ENCODE measurements at regions not wholly inside any gene's neighbourhood (a gene's known extent, or its start where the extent isn't known, plus 50 kb on each side); places are given as distances from the start of the nearest gene placed in this dataset.
A peak's percentile ranks its signal among the peaks of the same experiment; 100 is the strongest.

GRCh38 chr2:160647967-160648685, 154.5 kb upstream of the RBMS1 start:
- Histone ChIP-seq H3K27me3 (no peaks in the 10 kb centered on the region), H3K36me3 (no peaks in the 10 kb centered on the region), H3K9me3 (no peaks in the 10 kb centered on the region), H3K4me3 (no peak overlapping the region), H3K27ac (no peak overlapping the region), H3K4me1 (peaks cover 0 to 3% of the 10 kb centered on the region in 2 donors)
- TF ChIP-seq, protein P1, sequence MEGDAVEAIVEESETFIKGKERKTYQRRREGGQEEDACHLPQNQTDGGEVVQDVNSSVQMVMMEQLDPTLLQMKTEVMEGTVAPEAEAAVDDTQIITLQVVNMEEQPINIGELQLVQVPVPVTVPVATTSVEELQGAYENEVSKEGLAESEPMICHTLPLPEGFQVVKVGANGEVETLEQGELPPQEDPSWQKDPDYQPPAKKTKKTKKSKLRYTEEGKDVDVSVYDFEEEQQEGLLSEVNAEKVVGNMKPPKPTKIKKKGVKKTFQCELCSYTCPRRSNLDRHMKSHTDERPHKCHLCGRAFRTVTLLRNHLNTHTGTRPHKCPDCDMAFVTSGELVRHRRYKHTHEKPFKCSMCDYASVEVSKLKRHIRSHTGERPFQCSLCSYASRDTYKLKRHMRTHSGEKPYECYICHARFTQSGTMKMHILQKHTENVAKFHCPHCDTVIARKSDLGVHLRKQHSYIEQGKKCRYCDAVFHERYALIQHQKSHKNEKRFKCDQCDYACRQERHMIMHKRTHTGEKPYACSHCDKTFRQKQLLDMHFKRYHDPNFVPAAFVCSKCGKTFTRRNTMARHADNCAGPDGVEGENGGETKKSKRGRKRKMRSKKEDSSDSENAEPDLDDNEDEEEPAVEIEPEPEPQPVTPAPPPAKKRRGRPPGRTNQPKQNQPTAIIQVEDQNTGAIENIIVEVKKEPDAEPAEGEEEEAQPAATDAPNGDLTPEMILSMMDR (IDR thresholded peaks at IDR 0.05) = no peak
- intact Hi-C loops (cut with DNase I) = no loop called here
- no peak for DNase-seq (ENCODE audit: low spot score in 2 of 2)

GRCh38 chr2:160649698-160650097, 156.1 kb upstream of the RBMS1 start:
- TF ChIP-seq, protein P1 (IDR thresholded peaks at IDR 0.05) = no peak
- no peaks in the 10 kb centered on the region for H3K9me3 ChIP-seq
- DNase-seq (ENCODE audit: low spot score in 2 of 2) = no peak
- intact Hi-C loops (cut with DNase I) = no loop called here
- no peak overlapping the region for H3K4me3 ChIP-seq
- H3K27me3 ChIP-seq = no peaks in the 10 kb centered on the region
- H3K36me3 ChIP-seq = no peaks in the 10 kb centered on the region
- no peak overlapping the region for H3K27ac ChIP-seq
- H3K4me1 ChIP-seq = peaks cover 0 to 3% of the 10 kb centered on the region in 2 donors

DNA sequence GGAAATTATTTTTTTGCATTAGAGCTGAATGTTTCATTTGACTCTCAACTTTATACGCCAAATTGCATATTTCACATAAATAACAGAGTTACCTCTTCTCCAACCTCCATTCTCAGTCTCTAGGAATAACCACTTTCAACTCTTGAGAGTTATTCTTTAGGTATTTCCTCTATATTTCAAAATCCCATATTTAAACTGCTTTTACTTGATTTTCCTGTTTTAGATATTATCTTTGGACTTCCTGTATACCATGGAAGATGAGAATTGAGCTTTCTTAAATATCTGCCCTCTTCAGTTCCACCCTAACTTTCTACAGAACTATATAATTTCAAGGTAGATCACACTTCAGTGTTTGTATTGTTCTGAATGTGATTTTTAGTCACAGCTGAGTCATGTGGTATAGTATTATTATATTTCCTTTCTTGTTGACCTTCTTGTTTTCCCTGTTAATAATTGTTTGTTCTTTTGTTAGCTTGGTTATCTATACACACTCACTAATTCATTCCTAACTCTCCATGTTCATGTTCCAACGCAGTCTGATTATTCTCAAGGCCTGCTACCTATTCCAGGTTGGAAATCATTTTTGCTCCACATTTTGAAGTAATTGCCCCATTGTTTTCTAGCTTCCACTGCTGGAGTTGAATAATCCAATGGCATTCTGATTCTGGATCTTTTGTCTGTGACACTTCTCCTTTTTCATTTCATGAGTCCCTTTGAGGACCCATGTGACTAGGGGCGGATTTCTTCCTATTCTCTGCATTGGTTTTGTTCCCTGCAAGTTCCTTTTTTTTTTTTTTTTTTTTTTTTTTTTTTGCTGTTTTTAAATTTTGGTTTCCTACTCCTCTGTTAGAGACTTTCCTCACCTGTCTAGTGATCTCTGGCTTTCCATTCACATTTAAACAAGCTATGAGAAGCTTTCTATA, 156.8 kb upstream of the RBMS1 start:
- H3K4me1 ChIP-seq = peaks cover 0 to 3% of the 10 kb centered on the region in 2 donors
- DNase-seq (ENCODE audit: low spot score in 2 of 2) = no peak
- H3K27me3 ChIP-seq = no peaks in the 10 kb centered on the region
- TF ChIP-seq, protein P1 (IDR thresholded peaks at IDR 0.05) = no peak
- no peaks in the 10 kb centered on the region for H3K36me3 ChIP-seq
- H3K9me3 ChIP-seq = no peaks in the 10 kb centered on the region
- intact Hi-C loops (cut with DNase I) = no loop called here
- no peak overlapping the region for H3K4me3 ChIP-seq
- no peak overlapping the region for H3K27ac ChIP-seq

DNA sequence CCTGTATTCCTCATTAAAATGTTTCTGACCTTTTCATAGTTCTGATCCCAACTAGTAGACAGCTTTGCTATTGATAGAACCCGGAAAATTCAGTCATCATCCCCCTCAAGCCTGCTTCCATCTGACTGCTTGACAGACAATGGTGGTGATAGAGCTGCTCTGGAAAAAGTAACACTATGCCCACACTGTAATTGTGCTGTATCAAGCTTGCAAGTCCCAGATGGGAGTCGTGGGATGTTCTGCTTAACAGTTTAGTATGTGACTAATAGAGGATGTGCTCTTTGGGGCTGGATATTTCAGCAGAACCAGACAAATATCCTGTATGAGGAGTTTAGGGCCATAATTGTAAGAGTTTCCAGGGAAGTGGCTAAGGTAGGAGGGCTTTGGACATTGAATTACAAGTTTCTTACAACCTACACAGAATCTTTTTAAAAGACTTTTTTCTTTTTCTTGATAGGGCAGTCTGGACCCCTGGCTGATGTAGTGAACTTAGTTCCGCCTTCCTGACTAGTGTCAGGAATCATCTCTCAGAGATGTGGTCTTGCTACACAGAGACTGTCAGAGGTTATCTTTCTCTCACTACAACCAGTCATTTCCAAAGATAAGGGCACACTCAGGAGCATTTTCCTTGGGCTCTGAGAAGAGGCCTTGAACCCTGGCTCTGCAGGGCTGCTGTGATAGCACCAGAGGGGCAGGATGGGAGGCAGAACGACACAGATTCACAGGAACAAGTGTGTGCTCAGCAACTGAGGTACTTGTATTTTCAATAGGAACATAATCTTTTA, 158.0 kb upstream of the RBMS1 start:
- no peaks in the 10 kb centered on the region for H3K36me3 ChIP-seq
- TF ChIP-seq, protein P1 (IDR thresholded peaks at IDR 0.05) = no peak
- no peaks in the 10 kb centered on the region for H3K27me3 ChIP-seq
- peaks cover 0 to 3% of the 10 kb centered on the region in 2 donors for H3K4me1 ChIP-seq
- DNase-seq (ENCODE audit: low spot score in 2 of 2) = no peak
- H3K27ac ChIP-seq = no peak overlapping the region
- no peaks in the 10 kb centered on the region for H3K9me3 ChIP-seq
- intact Hi-C loops (cut with DNase I) = no loop called here
- H3K4me3 ChIP-seq = no peak overlapping the region

- Histone ChIP-seq H3K27me3 (no peaks in the 10 kb centered on the region), H3K4me3 (no peak overlapping the region), H3K27ac (no peak overlapping the region), H3K36me3 (no peaks in the 10 kb centered on the region), H3K4me1 (peaks cover 0 to 6% of the 10 kb centered on the region in 2 donors), H3K9me3 (no peaks in the 10 kb centered on the region)
- intact Hi-C loops (cut with DNase I) = no loop called here
- TF ChIP-seq, protein P1 (IDR thresholded peaks at IDR 0.05) = no peak
- peak in 1 of 2 donors; percentile 14 for DNase-seq (ENCODE audit: low spot score in 2 of 2)
Measured at GRCh38 chr2:160652236-160652635, 158.6 kb upstream of the RBMS1 start.

All from ascending aorta (tissue), 2 donors.